ENCODE measurements at regions not wholly inside any gene's neighbourhood (a gene's known extent, or its start where the extent isn't known, plus 50 kb on each side); places are given as distances from the start of the nearest gene placed in this dataset.

- TF ChIP-seq EZH2 (IDR thresholded peaks at IDR 0.05) (no peak), POLR2AphosphoS5 (IDR thresholded peaks at IDR 0.05; ENCODE audit: borderline replicate concordance, low read depth, low read length) (no peak)
Observed at GRCh38 chr4:157988641-157989040, 184.2 kb downstream of the GASK1B start.

Data from SK-N-MC (cell line).